HCT116 (cell line): ENCODE measurements at regions not wholly inside any gene's neighbourhood (a gene's known extent, or its start where the extent isn't known, plus 50 kb on each side); places are given as distances from the start of the nearest gene placed in this dataset.
"Not testable (repeated sequence)": the region's sequence is repeated elsewhere in the genome, so short reads cannot be mapped to it uniquely, and the experiment has no call there.

Source experiments
- ATAC-seq: fragments of 200-7000 bp; cut with Tn5 transposase; 2 replicates; pipeline ENCODE4 v1.9.1; 2020; ENCODE audit warnings: mild to moderate bottlenecking, moderate library complexity
- BruUV-seq: library from RNA; stranded (reverse); fragments of 400-500 nt; replicated peaks from 2 replicates; lab custom pipeline; 2021; lab: Mats Ljungman, UMichigan
- CTCF ChIA-PET: fragments of 300-600 bp; sonication (Branson Sonifier 250); formaldehyde crosslinking; loops from one replicate; lab custom pipeline; 2021; ENCODE audit warnings: antibody characterized with exemption; lab: Charles Lee
- POLR2A ChIA-PET: fragments of 300-600, 350-600 bp; sonication (Branson Sonifier 250); formaldehyde crosslinking; loops from one replicate; lab custom pipeline; 2021; ENCODE audit warnings: antibody characterized with exemption; lab: Charles Lee
- RAD21 ChIA-PET, 2 experiments: fragments of 300-600 bp; sonication (Branson Sonifier 250); formaldehyde crosslinking; loops; one replicate each; lab custom pipeline; 2023; ENCODE audit warnings: low total read pairs in 2 of 2; ENCODE audit not compliant: uncharacterized antibody in 2 of 2, unreplicated experiment in 2 of 2, low non-redundant PET in 1 of 2; lab: Charles Lee
- DNase-seq: peaks from one replicate; pipeline ENCODE4 v3.0.0-alpha.2; 2010; ENCODE audit warnings: low read depth, low spot score
- H2AFZ ChIP-seq: fragments of 200-600 bp; shearing (Covaris generic), sonication (generic); 2 replicates; pipeline ENCODE4 v1.6.1; 2017; ENCODE audit warnings: low read depth, mixed run types, mixed read lengths, antibody characterized with exemption, low read length; ENCODE audit not compliant: poor library complexity, severe bottlenecking
- H3K27ac ChIP-seq: 2 replicates; pipeline ENCODE4 v1.5.1; 2012; ENCODE audit warnings: low read depth, low read length
- H3K27me3 ChIP-seq: fragments of 200-600 bp; sonication (generic); 2 replicates; pipeline ENCODE4 v1.6.1; 2016; ENCODE audit warnings: mixed run types, low read length, mixed read lengths; ENCODE audit not compliant: insufficient read depth
- H3K36me3 ChIP-seq, 2 experiments: fragments of 200-500 bp in 1 of 2; fragments of 200-600 bp in 1 of 2; sonication (Bioruptor generic) in 1 of 2; sonication (generic) in 1 of 2; 2 replicates each; pipeline versions ENCODE4 v1.5.1 to v1.6.1; 2014 to 2016; ENCODE audit warnings: low read length in 2 of 2, inconsistent platforms in 1 of 2, mixed read lengths in 1 of 2, mixed run types in 1 of 2; ENCODE audit not compliant: insufficient read depth in 2 of 2, control insufficient read depth in 1 of 2
- H3K4me1 ChIP-seq, 2 experiments: fragments of 200-600 bp in 1 of 2; sonication (generic) in 1 of 2; 2 replicates each; pipeline versions ENCODE4 v1.5.1 to v1.6.1; 2012 to 2017; ENCODE audit warnings: low read length in 2 of 2, inconsistent platforms in 1 of 2, mild to moderate bottlenecking in 1 of 2, mixed read lengths in 1 of 2, mixed run types in 1 of 2, moderate library complexity in 1 of 2; ENCODE audit not compliant: insufficient read depth in 2 of 2, control insufficient read depth in 1 of 2
- H3K4me2 ChIP-seq: fragments of 200-600 bp; sonication (generic); 2 replicates; pipeline ENCODE4 v1.6.1; 2017; ENCODE audit warnings: mixed run types, low read length, mixed read lengths
- H3K4me3 ChIP-seq, 2 experiments: fragments of 200-600 bp in 1 of 2; sonication (generic) in 1 of 2; replicated peaks in 1 of 2; 2 replicates each; pipeline ENCODE4 v1.5.1; 2011 to 2016; ENCODE audit warnings: low read length in 2 of 2, control low read depth in 1 of 2, low read depth in 1 of 2, mild to moderate bottlenecking in 1 of 2, mixed read lengths in 1 of 2, mixed run types in 1 of 2
- H3K79me2 ChIP-seq: fragments of 200-600 bp; sonication (generic); 2 replicates; pipeline ENCODE4 v1.6.1; 2017; ENCODE audit warnings: mild to moderate bottlenecking, mixed run types, low read length, moderate library complexity, mixed read lengths; ENCODE audit not compliant: insufficient read depth
- H3K9ac ChIP-seq: fragments of 200-600 bp; sonication (generic); 2 replicates; pipeline ENCODE4 v1.6.1; 2016; ENCODE audit warnings: low read length, mixed read lengths
- H3K9me2 ChIP-seq: fragments of 200-600 bp; sonication (generic), shearing (Covaris generic); 2 replicates; pipeline ENCODE4 v1.6.1; 2017; ENCODE audit warnings: mixed run types, mild to moderate bottlenecking, moderate library complexity; ENCODE audit not compliant: insufficient read depth
- H3K9me3 ChIP-seq, 2 experiments: fragments of 200-500 bp in 1 of 2; fragments of 200-600 bp in 1 of 2; sonication (Bioruptor generic) in 1 of 2; sonication (generic) in 1 of 2; 2 replicates each; pipeline ENCODE4 v1.6.1; 2014 to 2017; ENCODE audit warnings: low read length in 2 of 2, mixed read lengths in 2 of 2, inconsistent platforms in 1 of 2, low read depth in 1 of 2, mild to moderate bottlenecking in 1 of 2, mixed run types in 1 of 2, moderate library complexity in 1 of 2; ENCODE audit not compliant: control insufficient read depth in 1 of 2, insufficient read depth in 1 of 2
- H4K20me1 ChIP-seq: fragments of 200-600 bp; sonication (generic), shearing (Covaris generic); 2 replicates; pipeline ENCODE4 v1.6.1; 2017; ENCODE audit warnings: mixed run types, mild to moderate bottlenecking, moderate library complexity; ENCODE audit not compliant: insufficient read depth
- EZH2 ChIP-seq: fragments of 200-600 bp; sonication (generic); IDR thresholded peaks from 2 replicates; pipeline ENCODE4 v1.6.1; 2017; ENCODE audit warnings: antibody characterized with exemption, mixed run types
- MAX ChIP-seq: IDR thresholded peaks from 2 replicates; pipeline ENCODE4 v1.6.1; 2012
- intact Hi-C: fragments of 100-400 bp; cut with micrococcal nuclease; formaldehyde crosslinking; loops from 2 replicates; pipeline ENCODE4 v1.10.0; 2022
- TF ChIP-seq, protein P1 (sequence below): IDR thresholded peaks from 2 replicates; pipeline ENCODE4 v1.6.1; 2012; ENCODE audit warnings: low read depth

GRCh38 chr6:137681445-137682009, 185.5 kb upstream of the TNFAIP3 start (continued):
- TF ChIP-seq, protein P1, sequence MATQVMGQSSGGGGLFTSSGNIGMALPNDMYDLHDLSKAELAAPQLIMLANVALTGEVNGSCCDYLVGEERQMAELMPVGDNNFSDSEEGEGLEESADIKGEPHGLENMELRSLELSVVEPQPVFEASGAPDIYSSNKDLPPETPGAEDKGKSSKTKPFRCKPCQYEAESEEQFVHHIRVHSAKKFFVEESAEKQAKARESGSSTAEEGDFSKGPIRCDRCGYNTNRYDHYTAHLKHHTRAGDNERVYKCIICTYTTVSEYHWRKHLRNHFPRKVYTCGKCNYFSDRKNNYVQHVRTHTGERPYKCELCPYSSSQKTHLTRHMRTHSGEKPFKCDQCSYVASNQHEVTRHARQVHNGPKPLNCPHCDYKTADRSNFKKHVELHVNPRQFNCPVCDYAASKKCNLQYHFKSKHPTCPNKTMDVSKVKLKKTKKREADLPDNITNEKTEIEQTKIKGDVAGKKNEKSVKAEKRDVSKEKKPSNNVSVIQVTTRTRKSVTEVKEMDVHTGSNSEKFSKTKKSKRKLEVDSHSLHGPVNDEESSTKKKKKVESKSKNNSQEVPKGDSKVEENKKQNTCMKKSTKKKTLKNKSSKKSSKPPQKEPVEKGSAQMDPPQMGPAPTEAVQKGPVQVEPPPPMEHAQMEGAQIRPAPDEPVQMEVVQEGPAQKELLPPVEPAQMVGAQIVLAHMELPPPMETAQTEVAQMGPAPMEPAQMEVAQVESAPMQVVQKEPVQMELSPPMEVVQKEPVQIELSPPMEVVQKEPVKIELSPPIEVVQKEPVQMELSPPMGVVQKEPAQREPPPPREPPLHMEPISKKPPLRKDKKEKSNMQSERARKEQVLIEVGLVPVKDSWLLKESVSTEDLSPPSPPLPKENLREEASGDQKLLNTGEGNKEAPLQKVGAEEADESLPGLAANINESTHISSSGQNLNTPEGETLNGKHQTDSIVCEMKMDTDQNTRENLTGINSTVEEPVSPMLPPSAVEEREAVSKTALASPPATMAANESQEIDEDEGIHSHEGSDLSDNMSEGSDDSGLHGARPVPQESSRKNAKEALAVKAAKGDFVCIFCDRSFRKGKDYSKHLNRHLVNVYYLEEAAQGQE = no peak

- RAD21 ChIA-PET, H3K27me3 ChIP-seq, H3K4me2 ChIP-seq, H4K20me1 ChIP-seq, H3K9me3 ChIP-seq, H3K27ac ChIP-seq, H3K79me2 ChIP-seq, ATAC-seq, BruUV-seq, intact Hi-C loops, CTCF ChIA-PET, H2AFZ ChIP-seq, H3K36me3 ChIP-seq, H3K4me3 ChIP-seq, H3K9me2 ChIP-seq, H3K9ac ChIP-seq, POLR2A ChIA-PET, DNase-seq: not testable (repeated sequence)
- H3K4me1 ChIP-seq = peaks cover 10 to 16% of the 10 kb centered on the region in 2 experiments
Measured at GRCh38 chr6:137682658-137683057, 184.4 kb upstream of the TNFAIP3 start.

DNA sequence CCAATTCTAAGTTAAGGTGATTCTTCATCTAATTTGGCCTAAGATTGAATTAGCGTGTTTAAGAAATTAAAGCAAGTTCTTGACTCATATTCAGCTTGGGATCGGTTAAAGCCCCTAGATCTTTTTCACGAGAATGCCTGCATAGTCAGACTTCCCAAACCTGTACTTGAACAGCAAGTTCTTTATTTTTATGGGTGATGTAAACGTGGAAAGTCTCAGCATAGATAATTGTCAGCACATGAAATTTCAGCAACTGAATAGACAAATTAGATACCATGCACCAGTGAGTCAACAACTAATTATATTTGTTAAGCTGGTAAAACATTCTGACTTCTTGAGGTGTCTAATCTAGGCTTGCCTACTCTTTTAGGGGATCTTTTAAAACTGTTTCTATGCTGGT, 183.1 kb upstream of the TNFAIP3 start:
- no peak for ATAC-seq
- no peaks in the 10 kb centered on the region for H3K79me2 ChIP-seq

More for the DNA sequence above, 183.1 kb upstream of the TNFAIP3 start:
- peaks cover 10 to 16% of the 10 kb centered on the region in 2 experiments for H3K4me1 ChIP-seq
- BruUV-seq = no TSS peak
- H3K36me3 ChIP-seq = no peaks in the 10 kb centered on the region
- ChIA-PET RAD21 (no interaction called here), CTCF (no interaction called here), POLR2A (no interaction called here)
- intact Hi-C loops = no loop called here
- H3K27me3 ChIP-seq = no peaks in the 10 kb centered on the region
- no peaks in the 10 kb centered on the region for H4K20me1 ChIP-seq
- TF ChIP-seq MAX = no peak
- TF ChIP-seq, protein P1 = no peak
- TF ChIP-seq EZH2 = no peak
- no peak overlapping the region for H3K4me3 ChIP-seq
- H2AFZ ChIP-seq = no peak overlapping the region
- no peak overlapping the region for H3K4me2 ChIP-seq
- DNase-seq = no peak
- H3K27ac ChIP-seq = no peak overlapping the region
- no peaks in the 10 kb centered on the region for H3K9me2 ChIP-seq
- H3K9ac ChIP-seq = no peak overlapping the region
- H3K9me3 ChIP-seq = no peaks in the 10 kb centered on the region
